NK-92 (cell line): ENCODE measurements at regions not wholly inside any gene's neighbourhood (a gene's known extent, or its start where the extent isn't known, plus 50 kb on each side); places are given as distances from the start of the nearest gene placed in this dataset.

Source experiments
- DNase-seq: peaks from one replicate; lab custom pipeline; 2025; ENCODE audit not compliant: unreplicated experiment; lab: John Stamatoyannopoulos, UW

DNA sequence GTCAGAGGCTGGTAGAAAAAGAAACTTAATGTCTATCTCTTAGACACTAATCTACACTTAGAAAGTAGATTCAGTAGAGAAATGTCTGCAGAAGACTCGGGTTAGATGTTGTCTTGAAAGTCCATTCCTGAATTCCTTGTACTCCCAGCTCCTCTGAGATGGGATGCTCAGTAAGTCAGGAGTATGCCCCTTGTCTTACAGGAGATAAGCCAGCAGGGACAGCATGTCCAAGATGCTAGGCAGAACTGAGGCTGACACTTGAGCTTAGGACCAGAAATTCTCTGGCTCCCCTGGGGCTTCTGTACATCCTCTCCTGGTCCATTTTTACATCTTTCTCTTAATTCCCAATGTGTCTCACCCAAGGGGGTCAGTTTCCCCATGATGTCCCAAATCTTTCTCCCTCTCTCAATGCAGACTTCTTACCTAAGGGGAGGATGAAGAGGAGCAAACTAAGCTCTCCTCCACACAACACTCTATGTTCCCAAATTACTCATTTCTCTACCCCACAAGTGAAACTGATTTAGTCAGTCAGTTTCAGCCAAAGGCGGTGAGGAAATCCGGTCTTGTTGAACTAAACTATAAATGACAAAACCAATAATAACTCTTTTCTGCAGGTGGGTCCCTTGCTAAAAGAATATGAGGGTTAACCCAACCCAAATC, 558.2 kb upstream of the DIPK2B start:
- no peak for DNase-seq

GRCh38 chrX:45758319-45758718, 557.6 kb upstream of the DIPK2B start:
- no peak for DNase-seq

DNA sequence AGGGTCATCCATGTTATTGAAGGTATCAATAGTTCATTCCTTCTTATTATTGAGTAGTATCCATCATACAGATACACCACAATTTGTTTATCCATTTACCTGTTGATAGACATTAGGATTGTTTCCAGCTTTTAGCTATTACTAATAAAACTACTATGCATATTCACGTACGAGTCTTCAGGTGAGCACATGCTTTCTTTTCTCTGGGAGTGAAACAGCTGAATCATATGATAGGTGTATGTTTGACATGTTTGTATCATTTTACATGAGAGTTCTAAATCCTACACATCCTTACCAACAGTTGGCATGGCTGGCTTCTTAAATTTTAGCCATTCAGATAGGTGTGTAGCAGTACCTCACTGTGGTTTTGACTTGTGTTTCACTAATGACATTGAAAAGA, 556.6 kb upstream of the DIPK2B start:
- DNase-seq: no peak

GRCh38 chrX:45756557-45756956, 555.9 kb upstream of the DIPK2B start:
- no peak for DNase-seq

- DNase-seq: no peak
Measured at GRCh38 chrX:45755703-45756102, 555.0 kb upstream of the DIPK2B start.

- DNase-seq: no peak
Measured at GRCh38 chrX:45751156-45751555, 550.5 kb upstream of the DIPK2B start.

- no peak for DNase-seq
Measured at GRCh38 chrX:45750639-45751038, 550.0 kb upstream of the DIPK2B start.

- no peak for DNase-seq
Measured at GRCh38 chrX:45749375-45749774, 548.7 kb upstream of the DIPK2B start.

DNA sequence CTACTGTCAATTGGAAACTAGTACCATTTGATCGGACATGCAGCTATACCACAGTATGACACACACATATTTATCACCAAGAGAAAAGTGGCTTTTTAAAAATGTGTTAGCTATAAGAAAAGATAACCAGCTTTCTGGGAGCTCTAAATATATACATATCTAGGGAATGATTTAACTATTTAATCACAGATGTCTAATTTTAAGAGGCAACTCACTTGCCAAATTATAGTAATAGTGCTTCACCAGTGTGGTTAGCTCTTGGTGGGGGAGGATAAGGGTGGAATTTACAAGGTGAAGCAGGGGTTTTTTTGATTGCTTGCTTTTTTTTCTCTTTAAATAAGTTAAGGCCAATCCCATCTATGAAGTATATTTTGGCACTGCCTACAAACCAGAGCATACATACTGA, 547.7 kb upstream of the DIPK2B start:
- DNase-seq: no peak

- DNase-seq: no peak
Measured at GRCh38 chrX:45747905-45748304, 547.2 kb upstream of the DIPK2B start.

GRCh38 chrX:45745479-45745878, 544.8 kb upstream of the DIPK2B start:
- DNase-seq: no peak

GRCh38 chrX:45743906-45744625, 543.4 kb upstream of the DIPK2B start:
- DNase-seq: no peak

- DNase-seq: no peak
Measured at GRCh38 chrX:45743081-45743533, 542.4 kb upstream of the DIPK2B start.

DNA sequence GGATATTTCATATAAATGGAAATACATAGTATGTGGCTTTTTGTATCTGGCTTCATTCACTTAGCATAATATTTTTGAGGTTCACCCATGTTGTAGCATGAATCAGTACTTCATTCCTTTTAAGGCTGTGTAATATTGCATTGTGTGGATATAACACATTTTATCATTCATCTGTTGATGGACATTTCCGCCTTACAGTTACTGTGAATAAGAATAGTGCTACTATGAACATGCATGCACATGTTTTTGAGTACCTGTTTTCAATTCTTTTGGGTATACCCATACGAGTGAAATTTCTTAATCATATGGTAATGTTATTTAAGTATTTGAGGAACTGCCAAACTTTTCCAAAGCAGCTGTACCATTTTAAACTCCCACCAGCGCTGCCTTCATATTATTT, 539.6 kb upstream of the DIPK2B start:
- DNase-seq: no peak

GRCh38 chrX:45735571-45735970, 534.9 kb upstream of the DIPK2B start:
- no peak for DNase-seq

DNA sequence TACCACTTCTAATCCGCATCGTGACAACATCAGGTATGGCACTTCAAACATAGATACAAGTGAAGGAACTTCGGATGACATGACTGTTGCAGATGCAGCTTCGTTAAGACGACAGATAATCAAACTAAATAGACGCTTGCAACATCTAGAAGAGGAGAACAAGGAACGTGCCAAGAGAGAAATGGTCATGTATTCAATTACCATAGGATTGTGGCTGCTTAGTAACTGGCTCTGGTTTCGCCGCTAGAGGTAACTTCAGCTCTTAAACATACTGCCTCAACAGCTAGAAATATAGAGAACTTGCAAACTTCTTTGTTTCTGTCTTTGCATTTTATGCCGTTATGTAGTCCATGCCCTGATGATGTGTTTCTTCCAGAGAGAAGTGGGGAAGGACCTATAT, 530.8 kb upstream of the DIPK2B start:
- DNase-seq: no peak

- DNase-seq: no peak
Measured at GRCh38 chrX:45727761-45728160, 527.1 kb upstream of the DIPK2B start.

DNA sequence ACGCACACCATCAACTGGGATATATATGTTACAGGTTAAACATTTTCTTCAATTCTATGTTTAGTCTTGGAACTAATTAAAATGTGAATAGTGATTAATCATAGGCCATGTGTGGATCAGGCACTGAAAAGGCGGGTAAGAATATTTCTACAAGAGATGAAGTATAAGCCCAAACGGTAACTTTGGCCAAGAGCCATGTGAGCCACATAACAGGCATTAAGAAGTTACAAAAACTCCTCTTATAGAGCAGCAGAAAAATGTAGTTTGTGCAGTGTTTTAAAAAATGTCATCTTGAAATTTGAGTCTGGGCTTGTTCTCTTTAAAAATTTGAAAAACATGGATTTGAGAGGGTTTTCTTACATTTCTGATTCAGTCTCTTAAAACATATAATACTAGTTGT, 521.8 kb upstream of the DIPK2B start:
- DNase-seq: no peak

DNA sequence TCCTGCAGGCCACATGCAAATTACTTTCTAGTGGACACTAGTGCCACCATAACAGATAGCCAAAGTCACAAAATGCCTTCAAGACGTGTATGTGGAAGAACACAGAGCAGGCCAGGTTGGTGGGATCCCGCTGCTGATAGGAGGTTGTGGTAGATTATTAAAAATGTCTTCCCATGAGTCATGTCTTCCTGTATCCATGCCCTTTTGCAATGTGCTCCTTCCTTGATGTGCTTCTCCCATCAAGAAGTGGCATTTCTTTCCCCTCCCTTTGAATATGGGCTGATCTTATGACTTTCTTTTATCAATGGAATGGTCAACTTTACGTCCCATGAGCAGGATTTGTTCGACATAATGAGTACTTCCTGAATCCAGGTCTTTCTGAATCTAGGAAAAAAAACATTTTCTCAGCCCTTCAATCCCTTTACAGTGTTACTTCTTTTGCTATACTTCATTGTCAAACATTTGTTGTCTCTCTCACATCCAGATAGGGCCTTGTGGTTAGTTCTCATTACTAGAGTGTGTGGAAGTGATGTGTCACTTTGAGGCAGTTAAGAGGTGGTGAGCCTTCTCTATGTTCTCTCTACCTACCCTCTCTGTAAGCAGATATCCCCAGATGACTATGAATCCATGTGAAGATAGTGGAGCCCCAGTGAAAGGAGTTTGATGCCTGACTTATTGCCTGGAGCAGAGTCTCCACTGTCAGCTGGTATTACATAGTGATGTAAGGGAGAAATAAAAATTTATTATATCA, 519.2 kb upstream of the DIPK2B start:
- DNase-seq: no peak

- DNase-seq: no peak
Measured at GRCh38 chrX:45718676-45719075, 518.0 kb upstream of the DIPK2B start.

DNA sequence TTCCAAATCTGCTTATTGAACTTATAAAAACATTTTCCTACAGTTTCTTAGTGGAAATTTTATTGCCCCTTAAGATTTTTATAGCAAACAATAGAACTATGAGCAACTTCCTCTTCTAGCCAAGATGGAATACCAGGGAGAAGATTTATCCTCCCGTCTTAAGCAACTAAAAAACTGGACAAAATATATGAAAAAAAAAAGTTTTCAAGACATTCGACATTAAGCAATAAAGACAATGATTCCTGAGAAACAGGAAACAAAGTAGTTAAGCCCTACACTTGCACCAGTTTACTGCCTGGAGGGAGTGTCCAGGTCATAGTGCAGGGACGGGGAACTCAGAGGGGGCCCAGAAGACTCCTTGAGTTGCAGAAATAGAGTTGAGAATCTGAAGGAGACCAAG, 516.1 kb upstream of the DIPK2B start:
- DNase-seq: no peak

DNA sequence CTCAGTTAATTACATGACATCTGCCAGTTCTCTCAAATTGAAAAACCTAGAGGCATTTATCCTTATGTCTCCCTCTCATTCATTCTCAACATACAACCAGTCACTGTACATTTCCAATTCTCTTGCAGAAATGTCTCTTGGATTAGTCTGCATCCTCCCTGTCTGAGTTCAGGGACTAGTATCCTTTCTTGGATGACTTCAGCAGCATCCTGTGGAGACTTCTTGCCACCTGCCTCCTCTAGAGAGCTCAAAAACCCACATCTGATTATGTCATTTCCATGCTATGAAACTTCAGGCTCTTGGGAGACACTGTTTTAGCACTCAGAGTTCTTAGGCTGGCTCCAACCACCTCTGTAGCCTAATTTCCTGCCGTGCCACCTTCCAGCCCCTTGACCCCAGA, 515.1 kb upstream of the DIPK2B start:
- no peak for DNase-seq
